ACC112 (cell line): ENCODE measurements at regions not wholly inside any gene's neighbourhood (a gene's known extent, or its start where the extent isn't known, plus 50 kb on each side); places are given as distances from the start of the nearest gene placed in this dataset.
"Not testable (repeated sequence)": the region's sequence is repeated elsewhere in the genome, so short reads cannot be mapped to it uniquely, and the experiment has no call there.

Experiments
- H2AFZ ChIP-seq: fragments of 200-600 bp; sonication (generic); one replicate; pipeline ENCODE4 v1.6.0; 2017; ENCODE audit warnings: antibody characterized with exemption, low read length; ENCODE audit not compliant: unreplicated experiment
- H3K27ac ChIP-seq: fragments of 200-600 bp; sonication (generic); 2 replicates; pipeline ENCODE4 v1.5.1; 2014; ENCODE audit warnings: low read depth, mild to moderate bottlenecking, antibody characterized with exemption, low read length, moderate library complexity
- H3K27me3 ChIP-seq: fragments of 200-600 bp; sonication (generic); 2 replicates; pipeline ENCODE4 v1.6.1; 2014; ENCODE audit warnings: mild to moderate bottlenecking, antibody characterized with exemption, low read length, moderate library complexity, mixed read lengths; ENCODE audit not compliant: insufficient read depth
- H3K36me3 ChIP-seq: fragments of 200-600 bp; sonication (generic); 2 replicates; pipeline ENCODE4 v1.6.1; 2016; ENCODE audit warnings: mild to moderate bottlenecking, antibody characterized with exemption, low read length, moderate library complexity, mixed read lengths; ENCODE audit not compliant: insufficient read depth
- H3K4me1 ChIP-seq: fragments of 200-600 bp; sonication (generic); one replicate; pipeline ENCODE4 v1.6.1; 2016; ENCODE audit warnings: low read length, mixed read lengths; ENCODE audit not compliant: insufficient read depth, unreplicated experiment, control insufficient read depth
- H3K4me3 ChIP-seq: fragments of 200-600 bp; sonication (generic); 2 replicates; pipeline ENCODE4 v1.5.1; 2014; ENCODE audit warnings: mild to moderate bottlenecking, low read depth, low read length
- H3K79me2 ChIP-seq: fragments of 200-600 bp; sonication (generic); one replicate; pipeline ENCODE4 v1.6.0; 2016; ENCODE audit warnings: low read length; ENCODE audit not compliant: control insufficient read depth, unreplicated experiment, insufficient read depth

DNA sequence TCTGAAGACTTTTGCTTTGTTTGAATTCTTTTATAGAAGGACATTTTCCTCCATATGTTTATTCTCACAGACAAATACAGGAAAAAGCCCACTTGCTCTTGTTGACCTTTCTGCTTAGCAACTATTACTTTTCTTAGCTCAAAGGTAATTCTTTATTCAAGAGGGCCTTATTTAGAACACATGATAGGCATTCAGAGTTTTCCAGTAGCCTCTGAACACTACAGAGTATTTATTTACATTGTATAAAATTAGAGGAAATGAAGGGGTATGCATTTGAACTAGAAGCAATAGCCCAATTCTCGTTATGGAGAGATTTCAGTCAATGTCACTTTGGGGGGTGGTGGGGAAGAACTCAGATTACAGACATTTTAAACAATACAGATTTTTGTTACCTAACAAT lies 581.7 kb downstream of the KCNJ2 start:
- H3K27ac ChIP-seq, result no peak overlapping the region
- H3K27me3 ChIP-seq, result peaks cover 16% of the 10 kb centered on the region
- H3K4me1 ChIP-seq, result no peaks in the 10 kb centered on the region
- H3K79me2 ChIP-seq, result no peaks in the 10 kb centered on the region
- no peaks in the 10 kb centered on the region for H3K36me3 ChIP-seq
- no peak overlapping the region for H2AFZ ChIP-seq
- H3K4me3 ChIP-seq, result no peak overlapping the region

DNA sequence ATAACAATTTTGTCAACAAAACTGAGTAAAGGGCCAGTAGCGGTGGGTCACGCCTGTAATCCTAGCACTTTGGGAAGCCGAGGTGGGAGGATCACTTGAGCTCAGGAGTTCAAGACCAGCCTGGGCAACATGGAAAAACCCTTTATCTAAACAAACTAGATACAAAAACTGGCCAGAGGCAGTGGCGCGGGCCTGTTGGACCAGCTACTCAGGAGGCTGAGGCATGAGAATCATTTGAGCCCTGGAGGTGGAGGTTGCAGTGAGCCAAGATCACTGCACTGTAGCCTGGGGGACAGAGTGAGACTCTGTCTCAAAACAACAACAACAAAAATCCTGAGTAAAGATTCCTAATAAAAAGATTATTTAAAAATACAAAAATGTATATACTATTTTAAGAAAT lies 583.1 kb downstream of the KCNJ2 start:
- H3K36me3 ChIP-seq, H3K27ac ChIP-seq, H3K4me1 ChIP-seq, H3K27me3 ChIP-seq, H3K79me2 ChIP-seq, H2AFZ ChIP-seq, H3K4me3 ChIP-seq: not testable (repeated sequence)

DNA sequence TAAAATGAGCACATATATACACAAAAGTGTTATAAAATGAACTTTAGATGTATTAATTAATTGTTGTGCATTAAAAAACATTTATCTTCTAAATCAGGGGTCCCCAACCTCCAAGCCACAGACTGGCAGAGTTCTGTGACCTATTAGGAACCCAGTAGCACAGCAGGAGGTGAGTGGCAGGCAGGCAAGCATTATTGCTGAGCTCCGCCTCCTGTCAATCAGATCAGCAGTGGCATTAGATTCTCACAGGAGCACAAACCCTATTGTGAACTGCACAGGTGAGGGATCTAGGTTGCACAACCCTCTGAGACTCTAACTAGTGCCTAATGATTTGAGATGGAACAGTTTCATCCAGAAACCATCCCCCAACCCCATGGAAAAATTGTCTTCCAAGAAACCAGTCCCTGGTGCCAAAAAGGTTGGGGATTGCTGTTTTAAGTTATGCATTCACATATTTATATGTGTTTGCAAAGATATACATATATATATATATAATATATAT lies 583.7 kb downstream of the KCNJ2 start:
- Histone ChIP-seq H3K36me3 (no peaks in the 10 kb centered on the region), H3K27me3 (peaks cover 7% of the 10 kb centered on the region), H2AFZ (no peak overlapping the region), H3K79me2 (no peaks in the 10 kb centered on the region), H3K4me3 (no peak overlapping the region), H3K27ac (no peak overlapping the region), H3K4me1 (no peaks in the 10 kb centered on the region)

DNA sequence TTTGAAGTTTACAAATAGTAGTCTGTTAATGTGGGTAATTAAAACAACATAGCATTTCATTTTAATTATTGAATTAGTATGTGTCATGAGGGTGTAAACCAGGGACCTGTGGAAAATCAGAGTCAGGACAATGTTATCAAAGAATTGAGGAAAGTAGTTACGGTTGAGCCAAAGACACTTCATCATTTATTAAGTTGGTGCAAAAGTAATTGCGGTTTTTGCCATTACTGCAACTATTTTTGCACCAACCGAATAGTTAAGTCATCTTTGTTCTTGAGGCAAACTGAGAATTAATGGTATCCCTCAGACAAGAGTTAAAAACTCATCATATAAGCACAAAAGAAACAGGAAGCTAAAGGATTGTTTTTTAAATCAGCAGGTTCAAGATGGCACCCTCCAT lies 593.7 kb downstream of the KCNJ2 start:
- no peak overlapping the region for H2AFZ ChIP-seq
- H3K27me3 ChIP-seq, result no peaks in the 10 kb centered on the region
- no peaks in the 10 kb centered on the region for H3K36me3 ChIP-seq
- H3K4me1 ChIP-seq, result no peaks in the 10 kb centered on the region
- no peaks in the 10 kb centered on the region for H3K79me2 ChIP-seq
- H3K27ac ChIP-seq, result no peak overlapping the region
- H3K4me3 ChIP-seq, result no peak overlapping the region

DNA sequence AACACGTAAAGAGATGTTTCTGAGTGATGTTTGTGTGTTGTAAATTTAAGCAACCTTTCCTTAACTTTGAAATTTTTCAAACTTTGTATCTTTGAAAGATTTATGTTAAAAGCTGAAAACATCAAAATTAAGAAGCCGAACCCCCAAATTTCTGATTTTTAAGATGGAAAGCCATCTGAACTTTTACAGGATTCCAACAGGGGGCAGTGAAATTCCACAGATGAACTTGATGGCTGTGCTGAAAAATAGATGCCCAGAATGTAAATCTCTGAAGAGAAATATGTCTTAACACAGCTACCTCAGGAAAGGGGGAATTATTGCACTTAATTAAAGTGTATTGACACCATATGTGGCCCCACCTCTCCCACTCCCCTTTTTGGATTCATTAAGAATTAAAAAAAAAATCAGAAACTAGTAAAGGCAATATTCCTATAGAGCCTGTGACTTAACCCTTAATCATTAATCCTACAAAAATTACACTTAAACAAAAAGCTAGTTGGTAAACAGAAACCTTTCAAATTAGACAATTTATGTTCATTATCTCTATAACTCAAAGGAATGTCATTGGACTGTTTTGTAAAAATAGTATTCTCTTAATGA lies 597.9 kb downstream of the KCNJ2 start:
- no peak overlapping the region for H3K4me3 ChIP-seq
- H3K4me1 ChIP-seq, result no peaks in the 10 kb centered on the region
- H2AFZ ChIP-seq, result no peak overlapping the region
- no peak overlapping the region for H3K27ac ChIP-seq
- H3K36me3 ChIP-seq, result no peaks in the 10 kb centered on the region
- H3K27me3 ChIP-seq, result no peaks in the 10 kb centered on the region
- no peaks in the 10 kb centered on the region for H3K79me2 ChIP-seq

DNA sequence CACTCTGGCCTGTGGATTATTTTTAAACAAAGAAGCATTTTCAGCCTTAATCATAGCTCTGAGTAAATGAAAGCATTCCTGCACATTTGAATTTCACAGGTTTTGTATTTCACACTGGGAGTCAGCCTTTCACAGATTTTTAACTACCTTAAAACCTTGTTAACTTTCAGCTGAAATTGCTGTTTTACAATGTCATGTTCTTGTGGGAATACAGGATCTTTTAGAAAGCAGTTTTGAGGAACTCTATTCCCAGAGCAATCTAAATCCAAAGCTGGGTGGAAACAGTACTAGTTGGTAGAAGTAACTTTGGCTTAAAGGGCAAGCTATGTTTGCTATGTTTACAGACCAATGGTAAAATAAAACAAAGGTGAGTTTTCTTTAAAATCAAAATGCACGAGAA lies 600.6 kb downstream of the KCNJ2 start:
- no peaks in the 10 kb centered on the region for H3K36me3 ChIP-seq
- H3K4me3 ChIP-seq, result no peak overlapping the region
- H3K4me1 ChIP-seq, result no peaks in the 10 kb centered on the region
- no peak overlapping the region for H2AFZ ChIP-seq
- no peaks in the 10 kb centered on the region for H3K79me2 ChIP-seq
- no peak overlapping the region for H3K27ac ChIP-seq
- H3K27me3 ChIP-seq, result no peaks in the 10 kb centered on the region

DNA sequence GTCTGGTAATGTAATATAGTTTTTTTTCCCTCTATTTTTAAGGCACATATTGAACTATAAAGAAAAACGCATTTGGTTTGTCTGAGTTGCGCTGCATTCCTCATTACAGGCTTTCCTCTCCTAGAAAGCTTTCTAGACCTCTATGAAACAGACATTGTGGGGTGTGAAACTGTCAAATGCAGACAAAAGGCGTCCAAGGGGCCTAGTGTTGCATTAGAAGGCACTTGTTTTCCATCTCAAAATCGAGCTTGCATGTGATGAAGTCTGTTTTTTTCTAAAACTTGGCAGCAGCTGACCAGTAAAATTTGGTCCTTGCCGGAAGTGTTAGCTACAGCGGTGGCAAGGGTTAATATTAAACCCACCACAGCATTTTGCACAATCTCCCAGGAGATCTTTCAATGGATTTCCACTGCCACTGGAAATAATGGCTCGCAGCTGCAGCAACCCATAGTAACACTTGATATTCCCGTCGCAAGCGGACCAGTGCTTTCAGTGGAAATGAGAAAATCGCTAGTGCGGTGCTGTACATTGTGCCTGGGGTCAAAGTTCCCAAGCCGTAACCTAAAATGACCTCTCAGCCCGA lies 602.6 kb downstream of the KCNJ2 start:
- no peaks in the 10 kb centered on the region for H3K36me3 ChIP-seq
- H3K4me1 ChIP-seq, result no peaks in the 10 kb centered on the region
- H3K27ac ChIP-seq, result no peak overlapping the region
- no peak overlapping the region for H3K4me3 ChIP-seq
- no peak overlapping the region for H2AFZ ChIP-seq
- no peaks in the 10 kb centered on the region for H3K27me3 ChIP-seq
- no peaks in the 10 kb centered on the region for H3K79me2 ChIP-seq

DNA sequence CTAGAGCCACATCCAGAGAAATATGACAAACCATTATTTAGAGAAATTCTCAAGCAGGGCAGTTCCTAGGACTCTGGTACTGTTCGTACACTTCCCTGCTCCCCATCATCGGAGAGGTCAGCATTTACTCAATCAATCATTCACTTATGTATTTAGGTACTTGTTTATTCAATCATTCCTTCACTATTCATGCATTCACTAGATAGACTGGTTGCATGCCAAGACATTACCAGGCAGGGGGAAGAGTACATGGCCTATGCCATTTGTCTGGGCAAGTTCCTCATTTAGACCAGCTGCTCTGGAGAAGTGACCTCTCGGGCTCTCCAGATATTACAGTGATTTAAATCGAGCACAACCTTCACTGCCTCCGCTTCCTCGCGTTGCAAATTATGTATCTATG lies 603.4 kb downstream of the KCNJ2 start:
- Histone ChIP-seq H2AFZ (no peak overlapping the region), H3K4me3 (no peak overlapping the region), H3K27me3 (no peaks in the 10 kb centered on the region), H3K79me2 (no peaks in the 10 kb centered on the region), H3K4me1 (no peaks in the 10 kb centered on the region), H3K27ac (no peak overlapping the region), H3K36me3 (no peaks in the 10 kb centered on the region)

DNA sequence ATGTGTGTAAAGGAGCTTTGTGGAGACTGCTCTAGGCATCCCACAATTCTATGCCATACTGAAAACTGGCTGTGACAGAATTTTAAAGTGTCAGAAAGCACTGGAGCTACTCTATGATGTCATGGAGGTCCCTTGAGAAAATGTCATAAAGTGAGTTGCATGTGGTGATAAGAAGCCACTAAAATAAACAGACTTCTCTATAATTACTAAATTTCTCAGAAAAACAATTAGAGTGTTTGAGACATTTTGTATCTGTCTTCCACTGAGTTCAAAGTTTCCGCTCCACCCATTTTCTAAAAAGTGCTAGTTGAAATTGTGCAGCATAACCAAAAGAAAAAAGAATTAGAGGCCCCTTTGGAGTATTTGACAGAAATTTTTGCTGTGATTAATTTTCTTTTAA lies 603.9 kb downstream of the KCNJ2 start:
- Histone ChIP-seq H2AFZ (no peak overlapping the region), H3K27ac (no peak overlapping the region), H3K27me3 (no peaks in the 10 kb centered on the region), H3K4me3 (no peak overlapping the region), H3K79me2 (no peaks in the 10 kb centered on the region), H3K36me3 (no peaks in the 10 kb centered on the region), H3K4me1 (no peaks in the 10 kb centered on the region)

DNA sequence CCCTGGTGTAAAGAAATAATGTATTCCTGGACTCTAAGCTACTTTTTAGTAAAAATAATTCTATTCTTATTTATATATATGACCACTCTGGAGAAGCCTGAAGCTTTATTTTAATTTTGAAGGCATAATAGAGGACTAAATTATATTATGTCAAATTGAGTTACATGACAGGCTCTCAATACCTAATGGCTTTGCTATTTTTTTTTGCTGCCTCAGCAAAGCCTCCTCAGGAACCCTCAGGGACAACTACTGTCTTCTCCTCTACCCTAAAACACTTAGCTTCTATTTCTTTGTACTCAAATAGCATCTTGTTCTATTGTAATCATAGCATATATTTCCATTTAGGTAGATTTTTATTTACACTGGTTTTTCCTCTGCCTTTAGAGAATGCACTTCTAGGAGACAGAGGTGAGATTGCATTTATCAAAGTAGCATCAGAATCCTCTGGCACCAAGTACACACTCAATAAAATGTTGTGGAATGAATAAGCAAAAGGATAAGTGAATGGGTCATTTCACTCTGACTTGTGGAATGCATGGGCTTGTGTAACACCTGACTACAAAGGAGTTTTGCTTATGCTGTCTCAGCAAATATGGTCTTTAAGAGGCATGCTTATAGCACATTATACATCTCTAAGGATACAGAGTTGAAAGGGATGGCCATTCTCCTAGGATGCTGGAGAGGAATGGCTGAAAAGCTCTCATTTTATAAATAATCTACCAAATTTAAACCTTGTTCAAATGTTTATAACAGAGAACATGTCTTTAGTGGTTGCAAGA lies 605.2 kb downstream of the KCNJ2 start:
- no peaks in the 10 kb centered on the region for H3K79me2 ChIP-seq
- no peaks in the 10 kb centered on the region for H3K36me3 ChIP-seq
- no peaks in the 10 kb centered on the region for H3K27me3 ChIP-seq
- no peak overlapping the region for H3K4me3 ChIP-seq
- no peaks in the 10 kb centered on the region for H3K4me1 ChIP-seq
- H2AFZ ChIP-seq, result no peak overlapping the region
- H3K27ac ChIP-seq, result no peak overlapping the region

DNA sequence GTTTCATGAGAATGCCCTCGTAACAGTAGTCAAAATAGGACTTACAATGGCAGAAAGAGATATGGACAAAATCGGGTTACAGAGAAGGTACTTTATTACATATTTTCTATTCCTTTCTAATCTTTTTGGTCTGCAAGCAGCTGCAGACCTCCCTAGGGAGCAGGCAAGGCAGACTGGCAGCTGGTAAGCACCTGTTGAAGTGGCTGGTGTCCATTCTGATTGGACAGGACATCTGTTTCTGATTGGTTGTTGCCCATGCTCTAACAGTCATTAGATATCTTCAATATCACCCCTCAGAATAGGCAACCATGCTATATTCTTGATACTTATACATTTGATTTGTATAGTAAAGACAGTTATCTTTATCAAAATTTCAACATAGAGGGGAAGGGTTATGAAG lies 606.3 kb downstream of the KCNJ2 start:
- H3K27me3 ChIP-seq, result no peaks in the 10 kb centered on the region
- no peaks in the 10 kb centered on the region for H3K79me2 ChIP-seq
- H3K4me1 ChIP-seq, result no peaks in the 10 kb centered on the region
- no peak overlapping the region for H3K4me3 ChIP-seq
- no peak overlapping the region for H2AFZ ChIP-seq
- H3K36me3 ChIP-seq, result no peaks in the 10 kb centered on the region
- H3K27ac ChIP-seq, result no peak overlapping the region
